GM18508 (cell line): ENCODE measurements at regions not wholly inside any gene's neighbourhood (a gene's known extent, or its start where the extent isn't known, plus 50 kb on each side); places are given as distances from the start of the nearest gene placed in this dataset.
"Not testable (repeated sequence)": the region's sequence is repeated elsewhere in the genome, so short reads cannot be mapped to it uniquely, and the experiment has no call there.

ENCODE experiments used
- ATAC-seq: cut with Tn5 transposase; IDR thresholded peaks from one replicate; pipeline ENCODE4 v1.9.1; 2021; ENCODE audit warnings: moderate number of reproducible peaks; ENCODE audit not compliant: insufficient read depth, unreplicated experiment

- no peak for ATAC-seq
Measured at GRCh38 chr6:44020148-44020547, 107.1 kb downstream of the MRPL14 start.

DNA sequence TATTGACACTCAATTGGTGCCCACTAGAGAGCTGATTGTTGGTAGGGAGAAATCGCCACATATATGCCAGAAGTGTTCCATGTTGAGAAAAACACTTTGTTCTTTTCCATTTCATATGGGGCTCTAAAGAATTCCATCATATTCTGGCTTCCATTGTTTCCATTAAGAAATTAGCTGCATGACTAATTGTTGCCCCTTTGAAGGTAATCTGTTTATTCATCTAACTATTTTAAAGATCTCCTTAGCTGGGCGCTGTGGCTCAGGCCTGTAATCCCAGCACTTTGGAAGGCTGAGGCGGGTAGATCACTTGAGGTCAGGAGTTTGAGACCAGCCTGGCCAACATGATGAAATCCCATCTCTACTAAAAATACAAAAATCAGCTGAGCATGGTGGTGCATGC lies 109.9 kb downstream of the MRPL14 start:
- ATAC-seq, result not testable (repeated sequence)

GRCh38 chr6:44016131-44016870 lies 111.0 kb downstream of the MRPL14 start:
- no peak for ATAC-seq

DNA sequence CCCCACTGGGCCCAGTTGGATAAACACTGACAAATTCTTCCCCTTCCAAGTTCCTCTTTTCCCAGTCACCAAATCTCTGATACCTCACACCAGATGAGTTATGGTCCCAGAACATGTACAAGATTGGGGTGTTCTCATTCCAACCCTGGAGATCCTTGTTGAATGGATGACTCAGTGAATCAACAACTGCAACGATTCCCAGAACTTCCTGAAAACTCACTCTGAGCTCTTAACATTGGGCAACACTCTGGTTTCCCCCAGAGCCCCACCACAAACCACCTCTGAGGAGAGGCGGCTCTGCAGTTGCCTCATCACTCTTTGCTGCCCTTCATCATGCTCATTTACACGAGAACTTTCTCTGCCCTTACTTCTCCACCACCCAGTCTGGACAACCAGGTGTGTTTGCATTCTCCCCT lies 115.2 kb downstream of the MRPL14 start:
- no peak for ATAC-seq

DNA sequence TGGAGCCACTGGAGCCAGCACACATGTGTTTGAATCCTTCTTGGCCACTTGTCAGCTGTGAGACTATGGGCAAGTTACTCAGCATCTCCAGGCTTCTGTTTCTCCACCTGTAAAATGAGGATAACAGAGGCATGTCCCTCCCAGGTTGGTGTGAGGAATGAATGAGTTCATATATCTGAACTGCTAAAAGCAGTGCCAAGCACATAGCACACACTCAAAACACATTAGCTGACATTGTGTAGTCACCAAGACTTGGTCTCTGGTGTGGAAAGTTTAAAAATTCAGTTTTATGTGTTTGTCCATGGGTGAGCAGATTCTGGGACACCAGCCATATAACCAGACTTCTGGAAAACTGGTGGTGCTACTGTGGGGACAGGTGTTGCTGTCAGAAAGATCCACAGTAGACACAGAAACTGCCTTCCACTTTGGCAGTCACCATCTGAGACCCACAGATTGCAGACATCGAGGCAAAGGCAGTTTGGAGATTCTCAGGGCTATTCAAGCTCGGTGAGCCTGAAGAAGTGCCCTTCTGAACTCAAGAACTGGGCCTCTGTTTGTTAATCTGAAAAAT lies 115.8 kb downstream of the MRPL14 start:
- ATAC-seq, result no peak

DNA sequence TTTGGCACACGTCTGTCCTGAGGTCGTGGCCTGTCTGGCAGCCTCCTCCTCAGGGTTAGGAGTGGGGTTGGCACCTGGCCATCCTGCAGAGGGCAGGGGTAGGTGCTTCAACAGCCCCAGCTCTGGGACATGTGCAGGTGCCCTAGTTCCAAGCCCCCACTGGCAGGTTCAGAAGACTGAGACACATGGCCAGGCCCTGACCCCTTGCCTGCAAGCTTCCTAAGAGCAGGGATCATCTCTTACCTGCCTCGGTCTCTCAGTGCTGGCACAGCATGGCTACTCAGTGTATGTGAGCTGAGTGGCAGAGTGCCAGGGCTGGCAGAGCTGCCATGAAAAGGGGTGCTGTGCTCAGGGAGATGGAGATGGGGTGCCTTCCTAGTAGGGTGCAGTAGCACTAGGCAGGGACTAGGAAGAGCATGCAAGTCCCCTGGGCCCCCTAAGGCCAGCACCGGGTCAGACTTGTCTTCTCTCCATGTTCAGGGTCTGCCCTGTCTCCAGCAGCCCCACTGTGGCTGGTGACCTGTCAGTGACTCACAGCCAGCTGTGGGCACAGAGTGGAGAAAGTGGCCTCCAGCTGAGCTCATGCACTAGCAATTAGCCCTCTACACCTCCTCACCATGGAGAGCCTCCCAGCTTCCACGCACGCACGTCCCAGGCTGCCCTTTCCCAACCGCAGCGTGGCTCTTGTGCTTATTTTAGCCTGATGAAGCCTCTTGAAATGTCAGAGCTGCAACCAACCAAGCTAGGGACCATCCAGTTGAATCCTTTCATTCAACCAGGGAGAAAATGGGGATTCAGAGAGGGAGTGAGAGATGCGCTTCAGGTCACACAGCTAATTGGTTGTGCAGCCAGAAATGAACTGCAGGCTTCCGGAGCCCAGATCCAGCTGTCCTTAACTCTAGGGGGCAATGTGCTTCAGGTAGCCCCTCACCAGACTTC lies 116.6 kb downstream of the MRPL14 start:
- no peak for ATAC-seq

DNA sequence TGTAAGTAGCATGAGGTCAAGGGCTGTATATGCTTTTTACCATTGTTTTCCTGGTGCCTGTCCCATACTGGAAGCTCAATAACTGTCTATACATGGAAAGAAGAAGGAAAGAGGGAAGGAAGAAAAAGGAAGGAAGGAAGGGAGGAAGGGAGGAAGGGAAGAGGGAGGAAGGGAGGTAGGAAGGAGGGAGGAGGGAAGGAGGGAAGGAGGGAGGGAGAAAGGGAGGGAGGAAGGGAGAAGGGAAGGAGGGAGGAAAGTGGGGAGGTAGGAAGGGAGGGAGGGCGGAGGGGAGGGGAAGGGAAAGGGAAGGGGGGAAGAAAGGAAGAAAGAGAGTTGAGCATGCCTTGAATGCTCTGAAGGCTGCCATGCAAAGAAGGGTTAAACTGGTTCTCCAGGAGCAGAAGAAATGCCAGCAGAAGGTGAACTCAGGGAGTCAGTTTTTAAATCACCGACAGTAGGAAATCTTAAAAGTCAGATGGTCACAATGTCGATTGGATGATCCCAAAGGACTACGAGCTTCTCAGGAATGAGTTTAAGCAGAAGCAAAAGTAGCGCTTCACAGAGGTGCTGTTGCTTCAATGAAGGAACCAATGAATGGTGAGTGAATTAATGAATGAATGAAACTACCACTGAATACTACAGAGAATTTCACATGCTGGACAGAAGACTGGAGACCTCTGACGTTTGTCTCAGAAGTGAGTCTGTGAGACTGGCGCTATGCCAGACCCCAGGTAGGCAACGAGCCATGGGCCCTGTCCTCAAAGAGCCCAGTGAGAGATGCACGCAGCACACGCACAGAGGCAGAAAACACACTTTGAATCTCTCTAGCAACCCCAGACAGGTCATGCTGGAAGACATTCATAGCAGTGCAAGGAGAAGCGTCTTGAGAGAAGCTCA lies 117.6 kb downstream of the MRPL14 start:
- ATAC-seq, result no peak

DNA sequence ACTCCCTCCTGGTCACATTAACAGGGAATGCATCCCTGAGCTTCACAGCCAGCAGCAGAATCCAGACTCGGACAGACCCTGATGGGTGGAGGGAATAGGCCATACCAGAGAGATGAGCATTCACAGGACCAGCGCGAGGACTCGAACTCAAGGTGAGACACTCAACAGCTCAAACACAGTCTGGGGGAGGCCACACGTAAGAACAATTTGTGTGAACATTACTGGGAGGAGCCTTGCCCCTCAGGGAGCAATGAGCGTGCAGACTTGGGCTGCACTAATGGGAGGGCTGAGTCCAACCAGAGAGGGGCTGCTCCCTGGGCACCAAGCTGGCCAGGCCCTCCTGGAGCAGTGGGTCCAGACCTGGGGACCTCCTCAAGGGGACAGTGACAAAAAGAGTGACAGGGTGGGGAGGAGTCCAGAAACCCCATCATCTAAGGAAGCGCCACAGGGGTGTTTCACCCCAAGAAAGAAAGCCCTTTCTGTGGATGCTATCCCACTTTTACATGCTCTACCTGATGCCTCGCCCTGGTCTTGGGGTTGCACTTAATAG lies 118.4 kb downstream of the MRPL14 start:
- ATAC-seq, result no peak

GRCh38 chr6:44007818-44008621 lies 119.2 kb downstream of the MRPL14 start:
- no peak for ATAC-seq

DNA sequence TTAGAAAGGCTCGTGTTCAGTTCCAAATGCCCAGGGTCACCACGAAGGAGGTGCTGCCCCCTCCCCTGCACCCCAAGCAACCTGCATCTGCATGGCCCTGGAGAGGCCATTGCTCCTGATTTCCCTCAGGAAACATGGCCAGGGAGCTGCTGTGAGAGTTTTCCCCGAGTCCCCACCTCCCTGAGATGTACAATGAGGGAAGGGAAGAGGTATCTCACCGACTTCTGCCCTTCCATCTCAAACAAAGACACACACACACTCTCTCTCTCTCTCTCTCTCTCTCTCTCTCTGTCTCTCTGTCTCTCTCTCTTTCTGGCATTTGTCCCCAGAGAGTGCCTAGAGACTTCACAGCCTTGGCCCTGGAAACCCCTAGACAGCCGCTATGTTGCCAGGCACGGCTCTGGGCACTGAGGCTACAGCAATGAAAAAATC lies 120.4 kb downstream of the MRPL14 start:
- no peak for ATAC-seq

DNA sequence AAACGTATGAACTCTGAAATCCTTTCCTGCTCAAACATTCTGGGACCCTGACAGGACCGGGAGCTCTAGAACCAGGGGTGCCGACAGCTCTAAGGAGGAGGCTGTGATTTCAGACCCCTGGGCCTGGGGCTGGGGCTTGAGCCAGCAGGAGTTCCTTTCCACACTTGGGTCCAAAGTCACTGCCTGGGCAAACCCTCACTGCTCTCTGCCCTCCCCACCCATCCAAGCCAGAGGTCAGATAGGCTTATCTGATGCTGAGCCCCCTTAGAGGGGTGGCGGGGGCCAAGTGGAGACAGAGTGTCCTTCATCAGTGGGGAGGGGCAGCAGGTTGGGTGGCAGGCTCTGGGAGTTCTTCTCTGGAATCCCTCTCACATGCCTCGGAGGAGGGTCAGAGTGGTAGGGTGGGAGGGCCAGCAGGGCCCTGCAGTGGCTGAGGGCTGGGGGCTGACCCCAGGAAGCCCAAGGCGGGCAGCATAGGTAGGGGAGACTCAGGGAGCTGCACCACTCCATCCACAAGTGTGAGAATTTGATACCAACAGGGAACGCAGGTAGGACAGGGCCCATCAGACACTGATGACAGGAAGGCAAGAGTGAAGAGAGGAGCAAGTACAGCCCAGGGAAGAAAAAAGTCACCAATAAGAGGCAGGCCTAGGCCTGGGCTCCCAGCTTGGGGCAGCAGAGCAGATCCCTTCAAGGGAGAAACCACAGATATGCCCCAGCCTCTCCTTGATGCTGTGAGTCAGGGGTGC lies 121.0 kb downstream of the MRPL14 start:
- ATAC-seq, result no peak

- ATAC-seq, result no peak
Measured at GRCh38 chr6:44005507-44005903, 121.7 kb downstream of the MRPL14 start.

GRCh38 chr6:44004625-44005506 lies 122.4 kb downstream of the MRPL14 start:
- no peak for ATAC-seq

DNA sequence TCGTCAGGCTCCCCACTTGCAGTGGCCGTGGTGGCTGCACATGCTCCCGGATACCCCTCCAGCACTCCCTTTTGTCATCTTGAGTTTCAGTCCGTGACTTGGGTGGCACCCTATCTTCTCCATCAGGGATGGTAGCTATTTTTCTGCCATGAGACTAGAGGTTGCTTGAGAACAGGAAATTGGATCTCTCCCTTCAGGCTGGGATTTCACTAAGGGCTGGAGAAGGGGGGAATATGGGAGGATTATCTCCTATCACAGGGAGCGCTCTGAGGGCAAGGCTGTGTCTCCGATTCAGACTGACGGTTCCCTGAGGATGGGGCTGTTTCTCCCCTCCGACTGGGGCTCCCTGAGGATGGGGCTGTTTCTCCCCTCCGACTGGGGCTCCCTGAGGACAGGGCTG lies 123.1 kb downstream of the MRPL14 start:
- ATAC-seq, result no peak

GRCh38 chr6:44003345-44004061 lies 123.7 kb downstream of the MRPL14 start:
- no peak for ATAC-seq

GRCh38 chr6:44002593-44003344 lies 124.5 kb downstream of the MRPL14 start:
- ATAC-seq, result no peak
